HG03439 (cell line): ENCODE measurements at regions not wholly inside any gene's neighbourhood (a gene's known extent, or its start where the extent isn't known, plus 50 kb on each side); places are given as distances from the start of the nearest gene placed in this dataset.

Experiments
- ATAC-seq: cut with Tn5 transposase; IDR thresholded peaks from one replicate; pipeline ENCODE4 v1.9.1; 2021; ENCODE audit warnings: mild to moderate bottlenecking, moderate library complexity; ENCODE audit not compliant: unreplicated experiment

GRCh38 chr11:81072273-81072672 is 1631.4 kb upstream of the TENM4 start:
- ATAC-seq, result no peak

DNA sequence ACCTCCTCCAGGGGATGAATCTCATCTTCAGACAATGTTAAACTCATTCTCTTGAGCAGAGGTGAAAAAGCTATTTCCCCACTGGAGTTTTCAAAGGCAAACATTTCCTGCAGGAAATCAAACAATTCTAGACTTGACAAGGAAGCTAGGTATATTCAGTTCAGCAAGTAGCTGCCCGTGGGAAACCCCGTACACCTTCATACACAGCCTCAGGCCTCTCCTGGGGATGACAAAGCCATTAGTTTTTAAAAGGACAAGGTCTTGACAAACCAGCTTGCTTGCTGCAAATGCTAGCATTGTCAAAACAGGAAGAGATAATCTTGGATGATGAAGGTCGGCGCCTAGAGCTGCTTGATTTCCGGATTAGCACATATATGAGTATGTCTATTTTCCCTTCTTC is 1630.8 kb upstream of the TENM4 start:
- ATAC-seq, result no peak

GRCh38 chr11:81070948-81071347 is 1630.1 kb upstream of the TENM4 start:
- no peak for ATAC-seq

- ATAC-seq, result no peak
Measured at GRCh38 chr11:81059356-81059755, 1618.5 kb upstream of the TENM4 start.

DNA sequence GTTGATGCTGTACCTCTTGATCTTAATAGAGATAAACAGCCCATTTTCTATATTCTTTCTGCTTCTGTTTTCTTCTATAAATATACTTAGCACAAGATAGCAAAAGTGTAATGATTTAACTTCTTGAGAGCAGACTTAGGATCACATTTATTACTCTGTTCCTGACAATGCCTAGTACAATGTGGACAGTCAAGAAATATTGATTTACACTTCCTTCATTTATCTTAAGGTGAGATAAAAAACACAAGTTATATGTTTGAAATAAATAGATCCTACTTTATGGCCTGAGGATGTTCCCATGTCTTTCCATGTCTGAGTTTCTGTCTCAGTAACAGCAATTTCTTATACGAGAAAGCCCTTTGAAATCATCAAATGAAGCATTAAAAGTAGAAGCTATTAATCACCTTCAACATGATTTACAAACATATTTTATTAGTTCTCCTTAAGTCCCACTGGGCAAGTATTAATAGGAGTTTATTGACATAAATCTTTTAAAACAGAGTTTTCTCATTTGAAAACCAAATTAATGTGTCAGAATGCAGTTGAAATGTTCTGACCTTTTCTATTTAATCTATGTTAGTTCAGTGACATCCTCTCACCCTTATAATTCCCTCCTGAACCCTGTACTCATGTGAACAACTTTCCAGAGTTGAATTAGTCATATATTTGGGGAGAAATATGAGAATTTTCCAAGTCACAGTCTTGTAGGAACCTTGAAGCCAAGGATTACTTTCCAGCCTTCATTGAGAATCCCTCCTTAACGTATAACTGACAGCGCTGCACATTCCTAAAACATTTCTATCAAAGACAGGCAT is 1611.7 kb upstream of the TENM4 start:
- ATAC-seq, result no peak

DNA sequence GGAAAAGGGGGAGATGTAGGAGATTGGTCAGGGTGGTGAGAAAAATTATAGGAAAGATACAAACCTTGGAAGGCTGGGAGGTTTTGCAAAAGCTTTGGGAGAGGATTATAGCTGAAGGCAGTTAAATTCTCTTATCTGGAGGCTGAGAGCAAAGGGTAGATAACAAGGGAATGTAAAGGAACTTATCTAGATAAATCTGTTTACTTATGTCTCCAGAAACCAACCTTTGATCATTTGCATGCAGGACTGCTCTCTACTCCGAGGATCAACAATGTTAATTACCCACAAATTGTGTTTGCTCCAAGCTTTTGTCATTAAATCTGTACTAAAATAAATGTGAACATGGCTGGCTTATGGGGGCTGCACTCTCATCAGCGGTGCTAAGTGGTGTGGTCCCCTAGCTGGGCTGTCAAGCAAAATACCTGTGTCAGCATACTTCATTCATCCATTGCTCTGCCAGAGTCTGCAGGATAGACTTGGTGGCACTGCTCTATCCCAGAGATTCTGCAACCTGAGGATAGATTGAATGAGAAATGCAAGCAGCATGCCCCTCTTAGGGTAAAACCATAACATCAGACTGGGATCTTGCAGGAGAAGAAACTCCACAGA is 1599.2 kb upstream of the TENM4 start:
- ATAC-seq, result no peak

GRCh38 chr11:81036168-81036870 is 1595.5 kb upstream of the TENM4 start:
- ATAC-seq, result no peak

GRCh38 chr11:81033779-81034540 is 1593.1 kb upstream of the TENM4 start:
- ATAC-seq, result no peak

GRCh38 chr11:81032906-81033305 is 1592.1 kb upstream of the TENM4 start:
- no peak for ATAC-seq

GRCh38 chr11:81030186-81030585 is 1589.4 kb upstream of the TENM4 start:
- ATAC-seq, result no peak

- no peak for ATAC-seq
Measured at GRCh38 chr11:81026032-81026431, 1585.2 kb upstream of the TENM4 start.

DNA sequence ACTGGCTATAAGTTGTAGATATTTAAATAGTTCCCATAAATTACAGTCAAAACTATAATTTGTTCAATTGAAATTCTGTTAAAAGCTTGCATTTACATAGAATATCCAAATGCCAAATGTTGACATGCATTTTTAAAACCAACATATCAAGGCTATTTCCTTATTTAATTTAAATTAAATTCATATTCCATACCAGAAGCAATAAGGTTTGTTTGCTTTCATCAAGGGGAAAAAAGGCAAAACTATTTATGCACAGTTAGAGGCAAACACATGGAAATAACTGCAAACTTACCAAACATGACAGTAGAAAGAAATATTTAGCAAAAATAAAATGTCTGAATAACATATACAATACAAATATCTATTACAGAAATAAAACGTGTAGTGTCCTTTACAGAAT is 1581.2 kb upstream of the TENM4 start:
- no peak for ATAC-seq

DNA sequence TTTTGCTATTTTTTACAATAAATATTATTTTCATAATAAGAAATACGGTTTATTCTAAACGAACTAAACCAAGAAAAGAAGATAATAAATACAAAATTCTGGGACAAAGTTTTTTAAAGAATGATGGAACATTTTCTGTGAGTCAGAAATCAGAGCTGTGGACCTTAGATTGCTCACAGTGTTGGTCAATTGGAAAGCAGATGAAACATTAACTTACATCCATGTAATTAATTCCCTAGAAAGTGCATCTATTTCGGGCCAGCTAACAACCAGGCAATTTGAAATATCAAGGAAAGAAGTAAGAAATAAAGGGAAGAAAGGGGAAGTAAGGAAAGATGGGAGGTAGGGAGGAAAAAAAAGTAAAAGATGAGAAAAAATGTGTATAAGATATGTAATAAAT is 1569.8 kb upstream of the TENM4 start:
- ATAC-seq, result no peak

- ATAC-seq, result no peak
Measured at GRCh38 chr11:81007046-81007445, 1566.2 kb upstream of the TENM4 start.

GRCh38 chr11:81005595-81005994 is 1564.8 kb upstream of the TENM4 start:
- no peak for ATAC-seq

DNA sequence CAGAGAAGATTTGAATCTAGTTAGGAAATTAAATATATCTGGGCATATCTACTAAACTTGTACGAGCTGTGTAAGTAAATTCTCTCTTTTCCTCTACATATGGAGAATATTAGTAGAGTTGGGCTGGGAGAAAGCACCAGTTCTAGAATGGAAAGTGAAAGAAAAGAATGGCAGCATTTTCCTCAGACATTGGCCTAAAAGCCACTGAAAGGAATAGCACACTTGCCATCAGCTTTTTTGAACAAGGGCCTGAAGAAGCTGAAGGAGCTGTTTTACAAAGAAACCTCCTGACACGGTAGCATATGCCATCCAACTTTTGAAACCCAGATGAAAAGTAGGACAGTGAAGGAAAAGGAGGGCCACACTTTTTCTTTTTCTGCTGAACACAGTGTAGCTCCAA is 1563.7 kb upstream of the TENM4 start:
- ATAC-seq, result no peak

DNA sequence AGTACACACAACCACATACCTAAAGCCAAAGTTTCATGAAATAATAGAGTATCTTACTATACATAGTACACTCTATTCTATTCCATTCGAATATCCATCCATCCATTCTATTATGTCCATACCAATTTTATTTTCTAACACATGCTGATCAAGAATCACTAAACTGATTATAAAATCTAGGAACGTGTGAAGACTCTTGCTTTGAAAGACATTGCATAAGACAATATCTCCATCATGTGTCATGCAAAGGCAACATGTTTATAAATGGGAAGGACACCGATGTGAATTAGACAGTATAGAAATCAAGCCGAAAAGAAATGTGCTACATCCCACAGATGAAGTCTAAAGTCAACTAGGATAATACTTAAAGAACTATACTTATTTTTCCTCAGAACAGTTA is 1561.5 kb upstream of the TENM4 start:
- ATAC-seq, result no peak

GRCh38 chr11:81000735-81001134 is 1559.9 kb upstream of the TENM4 start:
- no peak for ATAC-seq

- ATAC-seq, result no peak
Measured at GRCh38 chr11:81000334-81000733, 1559.5 kb upstream of the TENM4 start.

GRCh38 chr11:80995523-80995922 is 1554.7 kb upstream of the TENM4 start:
- ATAC-seq, result no peak

DNA sequence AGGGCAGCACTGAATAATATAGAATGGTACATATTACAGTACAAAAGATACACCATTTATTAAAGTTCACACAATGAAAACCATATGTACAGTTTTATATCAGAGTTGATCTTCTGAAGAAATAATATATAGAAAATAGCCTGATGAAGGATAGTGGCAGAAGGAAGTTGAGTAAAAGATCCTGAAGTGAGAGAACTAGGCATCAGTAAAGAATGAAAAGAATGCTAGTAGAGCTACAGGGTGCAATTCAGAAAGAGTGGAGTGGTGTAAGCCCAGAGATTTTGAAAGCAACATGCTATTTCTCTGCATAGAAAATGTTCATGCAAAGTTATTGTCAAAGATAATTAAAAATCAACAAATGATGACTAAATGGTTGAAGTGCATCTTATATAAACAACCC is 1552.7 kb upstream of the TENM4 start:
- no peak for ATAC-seq
